ENCODE measurements at regions not wholly inside any gene's neighbourhood (a gene's known extent, or its start where the extent isn't known, plus 50 kb on each side); places are given as distances from the start of the nearest gene placed in this dataset.

DNA sequence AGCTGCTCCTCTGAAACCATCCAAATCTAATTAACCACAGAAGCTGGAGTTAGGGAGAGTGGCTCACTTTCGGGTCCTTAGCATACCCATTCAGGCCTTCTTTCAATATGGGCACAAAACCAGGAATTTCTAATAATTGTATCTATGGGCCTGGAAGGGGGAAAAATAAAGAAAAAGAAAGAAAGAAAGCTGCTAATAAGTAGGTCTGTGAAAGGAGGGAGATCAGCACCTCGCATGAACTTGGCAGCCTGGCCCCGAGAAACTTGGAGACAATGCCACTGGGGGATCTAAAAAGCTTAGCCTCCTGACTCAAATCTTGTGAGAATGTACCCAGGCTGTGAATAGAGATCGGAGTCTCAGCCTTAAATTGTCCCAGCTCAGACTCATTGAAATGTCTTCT, 252.1 kb upstream of the SLC14A2 start:
- intact Hi-C loops (cut with micrococcal nuclease) = no loop called here
- H3K27ac ChIP-seq (ENCODE audit: insufficient read depth, low read length) = no peak overlapping the region
- ATAC-seq (ENCODE audit: low read depth) (no peak), DNase-seq (no peak)
- dilution Hi-C loops (cut with HindIII; ENCODE audit: low sequenced_read_pairs, unreplicated experiment) = no loop called here
- 80% methylated on average over 1 of the region's 4 CpGs; no CpG with 5 or more reads in 1 of the 2 experiments for WGBS, 2 experiments (ENCODE audit: extremely low coverage in 2 of 2, insufficient read length in 1 of 2)
- in situ Hi-C loops (cut with MboI; ENCODE audit: low sequenced_read_pairs) = no loop called here
- H3K9me1 ChIP-seq (ENCODE audit: insufficient read depth, low read length) = no peaks in the 10 kb centered on the region; the same call in 1 of the 2 replicates
- H3K9me3 ChIP-seq (ENCODE audit: control insufficient read depth, insufficient read depth, low read length) = no peaks in the 10 kb centered on the region
- TF ChIP-seq, protein P1, sequence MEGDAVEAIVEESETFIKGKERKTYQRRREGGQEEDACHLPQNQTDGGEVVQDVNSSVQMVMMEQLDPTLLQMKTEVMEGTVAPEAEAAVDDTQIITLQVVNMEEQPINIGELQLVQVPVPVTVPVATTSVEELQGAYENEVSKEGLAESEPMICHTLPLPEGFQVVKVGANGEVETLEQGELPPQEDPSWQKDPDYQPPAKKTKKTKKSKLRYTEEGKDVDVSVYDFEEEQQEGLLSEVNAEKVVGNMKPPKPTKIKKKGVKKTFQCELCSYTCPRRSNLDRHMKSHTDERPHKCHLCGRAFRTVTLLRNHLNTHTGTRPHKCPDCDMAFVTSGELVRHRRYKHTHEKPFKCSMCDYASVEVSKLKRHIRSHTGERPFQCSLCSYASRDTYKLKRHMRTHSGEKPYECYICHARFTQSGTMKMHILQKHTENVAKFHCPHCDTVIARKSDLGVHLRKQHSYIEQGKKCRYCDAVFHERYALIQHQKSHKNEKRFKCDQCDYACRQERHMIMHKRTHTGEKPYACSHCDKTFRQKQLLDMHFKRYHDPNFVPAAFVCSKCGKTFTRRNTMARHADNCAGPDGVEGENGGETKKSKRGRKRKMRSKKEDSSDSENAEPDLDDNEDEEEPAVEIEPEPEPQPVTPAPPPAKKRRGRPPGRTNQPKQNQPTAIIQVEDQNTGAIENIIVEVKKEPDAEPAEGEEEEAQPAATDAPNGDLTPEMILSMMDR (conservative IDR thresholded peaks at IDR 0.05; ENCODE audit: low read depth, low read length) = no peak
- TF ChIP-seq NFE2L2 (IDR thresholded peaks at IDR 0.05; ENCODE audit: low read depth, low read length) (no peak), RFX5 (IDR thresholded peaks at IDR 0.05; ENCODE audit: low read depth, low read length) (no peak), MXI1 (IDR thresholded peaks at IDR 0.05; ENCODE audit: borderline replicate concordance, low read depth, low read length) (no peak), ELK1 (IDR thresholded peaks at IDR 0.05; ENCODE audit: borderline replicate concordance, low read depth, low read length) (no peak), MAZ (IDR thresholded peaks at IDR 0.05; ENCODE audit: borderline replicate concordance, low read depth, low read length) (no peak), RCOR1 (IDR thresholded peaks at IDR 0.05; ENCODE audit: insufficient replicate concordance, low read length) (no peak), BHLHE40 (IDR thresholded peaks at IDR 0.05; ENCODE audit: low read depth, low read length) (no peak), SMC3 (IDR thresholded peaks at IDR 0.05; ENCODE audit: low read depth, low read length) (no peak)
- no peak overlapping the region for H3K18ac ChIP-seq (ENCODE audit: low read depth, low read length)
- peaks cover 5% of the 10 kb centered on the region; the same call in 1 of the 2 replicates for H3K4me1 ChIP-seq (ENCODE audit: control insufficient read depth, insufficient read depth, low read length)
- H3K36me3 ChIP-seq (ENCODE audit: control insufficient read depth, insufficient read depth, low read length) = no peaks in the 10 kb centered on the region
- no TSS peak for BruUV-seq (replicated peaks)
- H3K79me1 ChIP-seq (ENCODE audit: low read depth in 1 of 2, low read length in 2 of 2) = no peaks in the 10 kb centered on the region
- H4K20me1 ChIP-seq (ENCODE audit: insufficient read depth, low read length) = no peaks in the 10 kb centered on the region
- CTCF ChIA-PET = no interaction called here
- no peak overlapping the region for H2AFZ ChIP-seq (replicated peaks; ENCODE audit: low read length, poor library complexity)
- H3K4ac ChIP-seq (ENCODE audit: low read depth, low read length) = no peak overlapping the region
- no peak overlapping the region for H2BK5ac ChIP-seq (ENCODE audit: low read depth, low read length, poor library complexity, severe bottlenecking)
- H2BK120ac ChIP-seq (ENCODE audit: low read depth, low read length) = no peak overlapping the region
- no peak overlapping the region for H2BK15ac ChIP-seq (ENCODE audit: low read depth, low read length)
- H2AK9ac ChIP-seq (replicated peaks; ENCODE audit: low read depth, low read length, poor library complexity) = no peak overlapping the region
- no peak overlapping the region for H2BK20ac ChIP-seq (ENCODE audit: low read depth, low read length)
- H3K23ac ChIP-seq (ENCODE audit: low read depth, low read length) = no peak overlapping the region
- H3K27me3 ChIP-seq (ENCODE audit: control insufficient read depth, insufficient read depth, low read length) = peaks cover 17% of the 10 kb centered on the region; the same call in 1 of the 2 replicates
- no peak overlapping the region for H4K5ac ChIP-seq (ENCODE audit: low read depth, low read length)
- H3K56ac ChIP-seq (ENCODE audit: extremely low read depth, insufficient read depth, low read length) = no peak overlapping the region
- no peak overlapping the region for H4K91ac ChIP-seq (ENCODE audit: insufficient read depth, low read depth, low read length)
- no peak overlapping the region for H4K8ac ChIP-seq (ENCODE audit: low read depth in 2 of 2, low read length in 2 of 2)
- no peak overlapping the region for H2AK5ac ChIP-seq (ENCODE audit: low read depth, low read length)
- POLR2A ChIA-PET (ENCODE audit: unreplicated experiment) = interaction anchor here (0.6 kb wide), 1 partner anchor 274 kb away, joined by 4 read pairs; no protein-coding TSS in a partner anchor
- no peak overlapping the region for H3K9ac ChIP-seq (ENCODE audit: low read depth, low read length)
- H3K4me2 ChIP-seq (ENCODE audit: low read depth, low read length) = no peak overlapping the region
- no peak overlapping the region for H3K4me3 ChIP-seq (ENCODE audit: insufficient read depth, low read depth, low read length)
- no peak overlapping the region for H3K14ac ChIP-seq (replicated peaks; ENCODE audit: low read depth, low read length)

Measured in IMR-90 (cell line).